Pulmonary artery endothelial cell (primary cell): ENCODE measurements at regions not wholly inside any gene's neighbourhood (a gene's known extent, or its start where the extent isn't known, plus 50 kb on each side); places are given as distances from the start of the nearest gene placed in this dataset.
A peak's percentile ranks its signal among the peaks of the same experiment; 100 is the strongest.

Experiments used
- DNase-seq: peaks from one replicate; pipeline ENCODE4 v3.0.0-alpha.2; 2011; ENCODE audit warnings: low read depth, low spot score

DNA sequence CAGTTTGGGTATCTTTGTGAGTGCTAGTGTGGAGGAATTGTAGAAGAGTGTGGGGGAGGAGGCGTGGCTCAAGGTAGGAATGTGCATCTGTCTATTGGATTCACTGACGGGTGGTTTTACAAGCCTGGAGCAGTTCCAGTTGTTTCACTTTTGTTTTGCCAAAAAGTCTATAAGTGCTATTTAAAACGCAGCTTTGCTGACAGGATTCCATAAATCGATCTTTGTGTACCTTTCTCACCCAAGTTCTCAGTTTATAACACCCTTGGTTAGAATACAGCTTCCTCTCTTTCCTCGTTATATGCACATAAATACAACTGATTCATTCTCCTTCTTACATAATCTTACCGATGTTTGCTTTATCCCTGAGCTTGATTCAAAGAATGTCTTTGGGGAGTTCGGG, 123.2 kb upstream of the UBE2E2 start:
- DNase-seq = no peak

DNA sequence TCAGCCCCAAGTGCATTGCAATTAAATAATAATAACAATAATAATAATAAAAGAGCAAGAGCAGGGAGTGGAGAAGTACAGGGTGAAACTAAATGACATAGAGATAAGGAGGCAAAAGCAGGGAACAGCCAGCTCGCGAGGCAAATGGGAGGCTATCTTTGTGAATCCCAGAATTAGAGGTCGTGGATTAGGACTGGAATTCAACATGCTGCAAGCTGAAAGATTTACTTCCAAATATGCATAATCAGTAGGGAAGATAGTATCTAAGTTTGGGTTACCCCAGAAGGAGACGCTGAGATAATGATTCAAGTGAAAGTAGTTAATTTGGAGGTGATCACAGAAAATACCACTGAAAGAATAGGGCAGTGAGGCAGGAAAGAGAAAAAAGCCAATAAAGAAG, 119.4 kb upstream of the UBE2E2 start:
- DNase-seq = no peak

DNA sequence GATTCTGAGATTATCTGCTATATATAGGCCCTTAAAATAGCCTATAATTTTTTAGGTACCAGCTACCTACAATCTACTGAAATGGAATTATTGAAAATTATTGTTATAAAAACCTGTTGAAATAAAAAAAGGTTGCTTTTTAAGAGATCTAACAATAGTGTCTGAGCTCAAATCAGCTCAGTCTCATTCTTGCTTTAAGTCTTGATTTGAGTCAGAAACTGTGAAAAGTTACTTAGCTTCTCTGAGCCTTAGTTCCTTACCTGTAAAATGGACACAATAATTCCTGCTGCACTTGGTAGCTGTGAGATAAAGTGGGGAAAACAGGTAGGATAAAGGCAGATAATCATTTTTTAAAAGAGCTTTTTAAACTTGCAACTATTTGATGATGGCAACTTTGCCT, 118.8 kb upstream of the UBE2E2 start:
- DNase-seq = no peak

DNA sequence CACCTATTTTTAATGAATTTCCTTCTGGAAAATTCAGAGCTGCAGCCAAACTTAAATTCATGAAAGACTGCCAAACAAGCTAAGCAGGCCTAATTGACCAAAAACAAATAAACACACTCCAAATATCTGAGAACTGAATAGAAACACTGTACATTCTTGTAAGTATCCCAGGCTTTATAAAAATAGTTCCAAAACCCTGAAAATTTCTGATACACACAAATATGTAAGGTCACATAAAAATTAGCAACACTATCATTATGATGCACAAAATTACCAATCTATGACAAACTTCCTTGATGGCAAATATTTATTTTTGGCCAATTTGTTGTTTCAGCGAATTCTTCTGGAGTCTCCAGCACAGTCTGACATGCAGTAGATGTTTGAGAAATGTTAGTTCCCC, 117.9 kb upstream of the UBE2E2 start:
- DNase-seq = no peak

DNA sequence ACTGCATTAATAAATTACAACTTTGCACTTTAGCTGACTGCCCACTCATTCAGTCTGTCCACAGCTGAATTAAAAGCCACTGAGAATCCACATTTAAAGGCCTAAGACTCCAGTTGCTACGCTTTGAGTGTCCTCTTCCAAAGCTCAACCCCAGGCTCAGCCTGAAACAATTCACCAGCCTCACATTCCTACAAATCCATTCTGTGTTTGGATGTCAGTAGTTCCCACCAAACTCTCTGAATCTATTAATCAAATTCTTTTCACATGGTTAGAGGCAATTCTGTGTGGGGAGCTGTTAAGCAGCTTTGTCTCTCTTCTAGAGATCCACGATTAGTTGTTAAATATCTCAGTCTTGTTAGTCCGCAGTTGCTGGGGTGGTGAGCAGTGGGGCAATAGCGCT, 116.8 kb upstream of the UBE2E2 start:
- DNase-seq = no peak

DNA sequence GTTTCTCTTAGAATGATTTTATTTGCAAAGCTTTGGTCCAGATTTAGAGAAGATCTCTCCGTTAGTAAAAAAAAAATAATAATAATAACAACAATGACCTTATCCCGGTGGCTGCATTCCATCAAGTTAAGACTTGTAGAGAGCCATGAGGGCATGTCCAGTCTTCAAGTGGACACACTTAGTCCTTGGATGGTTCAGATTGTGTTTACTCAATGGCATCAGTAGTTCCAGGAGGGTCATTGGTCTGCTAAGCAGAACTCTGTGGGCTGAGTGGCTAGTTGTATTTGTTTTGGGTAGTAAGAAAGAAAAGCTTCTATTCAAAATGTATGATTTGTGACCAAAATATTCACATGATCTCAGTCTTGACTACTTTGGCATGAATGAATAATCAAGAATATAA, 116.3 kb upstream of the UBE2E2 start:
- DNase-seq = no peak

DNA sequence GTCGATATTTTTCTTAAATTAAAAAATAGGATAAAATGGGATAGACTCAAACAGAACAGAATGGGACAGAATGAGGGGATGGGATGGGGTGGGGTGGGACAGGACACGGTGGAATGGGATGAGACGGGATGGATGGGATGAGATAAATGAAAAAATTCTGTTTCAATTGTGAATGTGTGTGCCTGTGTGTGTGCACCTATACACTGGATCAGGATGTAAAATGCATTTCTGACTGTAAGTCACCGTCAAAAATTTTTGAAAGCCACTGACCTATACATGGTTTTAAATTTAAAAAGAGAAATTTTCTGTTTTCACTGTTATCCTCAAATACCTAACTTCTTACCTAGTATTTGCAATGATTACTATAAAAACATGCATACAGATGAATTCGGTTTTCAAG, 108.7 kb upstream of the UBE2E2 start:
- DNase-seq = no peak

DNA sequence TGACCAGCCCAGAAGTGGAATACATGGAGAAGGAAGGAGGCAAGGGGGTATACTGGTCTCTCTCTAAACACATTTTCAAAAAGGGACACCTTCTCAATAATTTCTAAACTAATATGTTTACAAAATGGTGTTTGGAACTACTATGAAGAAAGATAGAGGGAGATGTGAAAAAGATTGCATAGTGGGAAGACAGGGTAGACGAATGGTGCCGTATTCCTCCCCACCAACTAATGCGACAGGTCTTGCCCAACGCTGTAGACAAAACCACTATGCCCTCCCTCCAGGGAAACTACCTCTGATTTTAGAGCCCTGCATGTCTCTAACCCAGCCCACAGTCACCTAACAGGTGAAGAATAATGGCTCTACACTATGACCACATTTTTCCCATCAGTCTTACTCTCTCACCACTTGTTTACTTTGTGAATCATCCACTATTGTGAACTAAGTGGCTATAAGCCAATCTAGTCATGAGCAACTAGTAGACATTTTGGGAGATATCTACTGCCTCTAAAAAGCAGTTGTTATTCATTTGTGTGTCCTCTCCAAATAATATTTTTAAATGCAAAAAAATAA, 108.2 kb upstream of the UBE2E2 start:
- DNase-seq = peak; percentile 48

DNA sequence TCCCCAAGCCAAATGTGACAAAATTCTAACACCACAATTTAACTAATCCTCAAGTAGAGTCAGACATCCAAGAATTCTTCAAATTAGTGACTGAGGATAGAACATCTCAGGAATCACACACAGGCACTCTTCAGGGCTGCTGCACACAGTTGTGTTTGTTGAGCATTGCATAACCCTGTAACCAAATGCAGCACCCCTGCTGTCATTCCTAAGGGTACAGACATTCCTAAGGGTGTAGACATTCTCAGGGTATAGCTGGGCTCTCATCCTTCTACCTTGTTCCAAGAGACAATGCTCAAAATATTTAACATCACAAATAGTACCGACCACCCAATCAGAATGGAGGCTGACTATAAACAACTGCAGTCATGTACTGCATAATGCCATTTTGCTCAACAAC, 107.1 kb upstream of the UBE2E2 start:
- DNase-seq = no peak

DNA sequence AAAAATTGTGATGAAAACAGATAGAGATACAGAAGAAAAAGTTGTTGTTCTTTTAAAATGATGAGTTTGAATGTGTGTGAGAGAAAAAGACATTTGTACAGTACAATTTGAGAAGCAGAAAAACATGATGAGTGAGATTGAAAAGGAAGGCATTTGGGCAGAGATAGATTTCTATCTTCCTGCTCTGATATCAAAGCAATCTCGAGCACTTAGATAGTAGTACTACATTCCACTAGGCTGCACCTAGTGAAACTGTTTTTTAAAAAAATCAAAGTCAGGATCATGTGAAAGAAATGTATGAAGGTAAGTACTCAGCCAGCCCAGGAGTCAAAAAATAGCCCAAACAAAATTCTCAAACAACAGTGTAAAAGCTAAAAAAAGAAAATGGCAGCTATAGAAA, 104.1 kb upstream of the UBE2E2 start:
- DNase-seq = no peak

DNA sequence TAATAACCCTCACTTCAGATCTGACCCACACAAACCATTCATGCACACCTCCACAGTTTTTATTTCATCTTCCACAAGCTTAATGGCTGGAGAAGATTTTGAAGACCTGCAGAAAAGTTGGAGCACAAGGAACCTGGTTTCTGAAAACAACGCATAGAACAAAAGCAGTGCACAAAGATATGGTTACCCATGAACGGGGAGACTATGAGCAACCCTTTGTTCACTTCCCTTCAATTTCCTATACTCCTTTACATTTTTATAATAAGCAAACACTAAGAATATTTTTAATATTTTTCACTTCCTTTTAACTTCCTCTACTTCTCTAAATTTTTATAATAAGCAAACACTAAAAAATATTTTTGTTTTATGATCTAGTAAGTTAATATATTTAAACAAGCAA, 103.5 kb upstream of the UBE2E2 start:
- peak; percentile 8 for DNase-seq

DNA sequence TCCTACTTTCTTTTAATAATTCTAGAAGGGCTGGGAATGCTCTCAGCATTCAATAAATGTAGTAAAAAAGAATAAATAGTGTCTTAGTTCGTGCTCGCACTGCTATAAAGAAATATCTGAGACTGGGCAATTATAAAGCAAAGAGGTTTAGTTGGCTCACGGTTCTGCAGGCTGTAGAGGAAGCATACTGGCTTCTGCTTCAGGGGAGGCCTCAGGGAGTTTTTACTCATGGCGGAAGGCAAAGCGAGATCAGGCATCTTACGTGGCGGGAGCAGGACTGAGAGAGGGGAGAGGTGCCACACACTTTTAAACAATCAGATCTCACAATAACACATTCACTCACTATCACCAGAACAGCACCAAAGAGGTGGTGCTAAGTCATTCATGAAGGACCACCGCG, 103.0 kb upstream of the UBE2E2 start:
- DNase-seq = no peak

DNA sequence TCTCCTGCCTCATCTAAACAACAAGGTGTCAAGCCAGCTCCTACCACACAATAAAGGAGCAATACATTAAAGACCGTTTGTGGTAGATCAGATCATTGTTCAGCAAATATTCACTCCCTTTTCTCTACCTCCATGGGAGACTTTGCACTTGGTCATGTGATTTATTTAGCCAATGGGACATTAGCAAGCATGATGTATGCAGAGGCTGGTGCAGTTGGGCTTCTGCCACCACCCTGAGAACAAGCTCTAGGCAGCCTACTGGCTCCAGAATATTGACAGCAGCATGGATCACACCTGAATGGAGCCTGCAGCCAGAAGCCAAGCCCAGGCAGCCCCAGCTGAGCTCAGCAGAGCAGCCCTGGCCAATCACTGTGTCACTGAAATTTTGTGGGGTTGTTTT, 99.4 kb upstream of the UBE2E2 start:
- no peak for DNase-seq

DNA sequence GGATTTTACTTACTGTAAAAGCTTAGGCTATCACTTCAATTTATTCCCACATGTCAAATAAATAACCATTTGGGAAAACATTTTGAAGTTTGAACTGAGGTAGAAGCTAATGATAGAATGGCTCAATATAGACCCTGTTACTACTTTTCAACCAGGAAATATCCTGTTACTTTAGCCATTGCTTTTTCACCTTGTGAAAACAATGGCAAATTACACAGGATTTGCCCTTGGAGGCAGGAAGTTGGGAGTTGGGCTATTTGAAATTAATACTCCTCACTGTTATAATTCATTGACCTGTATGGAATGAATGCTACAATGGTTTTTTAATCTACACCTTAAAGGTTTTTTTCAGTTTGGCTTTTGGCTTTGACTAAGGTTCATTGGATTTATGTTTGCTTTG, 98.1 kb upstream of the UBE2E2 start:
- DNase-seq = no peak

DNA sequence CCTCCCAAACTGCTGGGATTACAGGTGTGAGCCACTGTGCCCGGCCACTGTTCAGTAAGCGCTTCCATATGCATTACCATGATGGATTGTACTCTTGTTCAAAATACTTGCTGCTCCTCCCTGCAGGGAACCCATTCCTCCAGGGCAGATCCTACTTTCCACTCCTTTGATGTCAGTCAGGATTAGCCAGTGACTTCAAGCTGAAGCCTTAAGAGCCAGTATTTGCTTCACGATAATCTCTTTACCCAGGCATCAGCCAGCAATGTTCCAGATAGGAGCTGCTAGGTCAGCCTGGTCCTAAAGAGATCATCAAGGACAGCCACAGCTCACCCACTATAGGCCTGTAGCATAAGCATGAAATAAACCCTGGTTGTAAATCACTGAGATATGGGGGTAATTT, 96.5 kb upstream of the UBE2E2 start:
- DNase-seq = no peak

DNA sequence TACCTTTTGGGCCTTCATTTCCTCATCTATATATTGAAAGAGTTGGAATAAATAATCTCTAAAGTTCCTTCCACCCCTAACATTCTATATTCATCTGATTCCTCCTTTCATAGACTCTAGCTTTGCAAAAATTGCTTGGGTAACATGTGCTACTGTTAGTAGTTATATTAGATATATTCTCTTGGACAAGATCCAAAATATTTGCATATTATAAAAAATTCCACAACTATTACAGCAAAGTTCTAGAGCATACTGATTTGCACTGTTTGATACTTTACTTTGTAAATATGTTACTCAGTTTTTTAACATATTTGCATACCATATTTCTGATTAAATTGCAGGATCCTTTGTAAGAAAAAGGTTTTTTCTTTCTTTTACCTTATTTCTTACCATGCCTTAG, 95.9 kb upstream of the UBE2E2 start:
- DNase-seq = no peak

DNA sequence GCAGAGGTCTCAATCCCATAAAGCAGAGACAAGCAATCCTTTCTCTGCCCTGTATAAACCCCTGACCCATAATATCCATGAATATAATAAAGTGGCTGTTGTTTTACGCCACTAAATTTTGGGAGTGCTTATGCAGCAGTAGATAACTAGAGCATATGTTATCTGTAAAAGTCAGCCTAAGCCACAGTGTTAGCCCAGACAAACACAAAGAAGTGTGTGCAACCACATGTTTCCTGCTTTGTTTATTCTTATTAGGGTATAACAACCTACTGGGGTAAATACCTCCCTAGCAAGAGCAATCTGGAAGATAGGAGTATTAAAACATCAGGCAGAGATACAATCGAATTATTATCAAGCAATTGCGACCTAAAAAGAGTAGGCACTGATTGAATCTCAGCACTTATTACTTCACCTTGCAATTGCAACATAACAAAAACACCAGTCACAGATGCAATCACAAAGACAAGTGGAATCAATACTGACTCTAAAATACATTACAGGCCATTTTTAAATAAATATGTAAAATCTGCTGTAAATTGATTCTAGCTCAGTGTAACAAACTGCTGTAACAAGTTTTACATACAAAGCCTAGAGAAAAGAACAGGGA, 94.6 kb upstream of the UBE2E2 start:
- DNase-seq = no peak

DNA sequence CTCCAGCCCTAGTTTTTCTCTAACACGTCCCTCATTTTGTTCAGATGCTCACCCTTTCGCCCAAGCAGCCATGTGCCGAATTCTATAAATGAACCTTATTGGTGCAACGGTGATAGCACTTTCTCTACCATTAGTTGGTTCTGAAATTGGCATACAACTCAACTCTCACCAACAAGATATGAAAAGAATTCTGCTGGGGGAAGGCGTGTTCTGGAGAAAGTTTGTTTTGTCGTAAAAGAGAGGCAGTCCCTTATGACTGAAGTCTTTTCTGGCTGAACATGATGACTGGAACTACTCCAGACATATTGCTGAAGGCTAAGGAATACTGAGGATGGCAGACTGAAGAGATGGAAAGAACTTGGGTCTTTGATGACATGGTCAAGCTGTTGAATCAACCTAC, 91.8 kb upstream of the UBE2E2 start:
- DNase-seq = no peak

DNA sequence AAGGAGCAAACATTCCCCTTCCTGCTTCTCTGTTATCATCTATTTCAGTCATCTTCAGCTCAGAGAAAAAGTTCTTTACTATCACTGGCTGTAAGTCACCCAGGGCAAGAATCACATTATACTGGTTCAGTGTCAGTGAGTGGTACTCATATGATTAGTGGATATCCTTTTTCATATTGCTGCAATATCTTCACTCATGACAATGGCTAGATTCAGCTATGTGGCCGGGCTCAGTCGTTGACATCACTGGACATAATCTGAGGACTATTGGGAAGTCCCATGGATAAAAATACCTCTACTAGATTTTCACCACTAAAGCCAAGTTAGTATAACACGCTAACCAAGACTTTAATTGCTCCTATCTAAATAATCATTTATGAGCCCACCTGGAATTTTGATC, 91.3 kb upstream of the UBE2E2 start:
- no peak for DNase-seq

DNA sequence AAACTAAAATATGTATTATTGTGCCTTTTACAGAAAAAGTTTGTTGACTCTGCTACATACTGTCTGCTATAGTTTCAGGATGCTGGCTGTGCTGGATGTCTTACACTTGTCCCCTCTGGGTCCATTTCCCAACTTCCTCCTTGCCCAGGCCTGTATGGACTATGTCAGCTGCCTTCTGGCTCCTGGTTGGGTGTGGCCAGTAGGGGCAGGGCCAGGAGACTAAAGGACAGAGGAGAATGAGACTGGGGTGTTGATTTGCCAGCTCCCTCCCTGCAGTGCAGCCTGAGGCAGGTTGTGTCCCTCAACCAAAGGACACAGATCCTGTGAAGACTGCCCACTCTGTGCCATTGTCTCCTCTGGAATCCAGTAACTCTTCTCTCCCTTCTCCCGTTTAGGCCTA, 90.6 kb upstream of the UBE2E2 start:
- DNase-seq = no peak

DNA sequence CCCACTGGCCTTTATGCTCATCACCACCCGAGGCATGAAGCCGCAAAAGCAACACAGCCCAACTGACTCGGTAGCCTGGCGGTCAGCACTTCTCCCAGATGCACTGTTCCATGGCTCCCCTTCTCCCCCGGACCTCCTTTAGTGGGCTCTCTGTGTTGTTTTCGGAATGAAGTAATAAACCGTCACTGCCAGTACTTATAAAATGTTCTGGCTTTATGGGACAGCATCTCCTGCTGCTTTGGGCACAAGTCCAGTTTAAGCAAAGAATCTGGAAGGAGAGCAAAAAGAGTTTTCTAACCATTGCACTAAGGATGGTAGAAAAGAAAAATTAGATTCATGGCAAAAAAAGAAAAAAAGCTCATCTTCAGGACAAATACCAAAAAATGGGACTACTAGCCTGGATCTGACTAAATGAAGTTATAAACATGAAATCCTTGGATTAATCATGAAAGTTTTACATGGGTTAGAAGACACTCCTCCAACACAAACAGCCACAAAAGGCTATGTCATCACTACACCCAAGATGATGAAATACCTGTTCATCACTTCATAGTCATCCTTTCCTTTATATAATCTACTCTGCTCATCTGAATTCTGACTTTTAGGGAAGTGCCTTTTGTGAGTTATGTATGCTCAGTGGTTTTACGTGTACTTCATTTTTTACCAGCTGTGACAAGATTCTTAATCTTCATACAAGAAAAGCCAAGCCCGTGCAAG, 89.5 kb upstream of the UBE2E2 start:
- no peak for DNase-seq

DNA sequence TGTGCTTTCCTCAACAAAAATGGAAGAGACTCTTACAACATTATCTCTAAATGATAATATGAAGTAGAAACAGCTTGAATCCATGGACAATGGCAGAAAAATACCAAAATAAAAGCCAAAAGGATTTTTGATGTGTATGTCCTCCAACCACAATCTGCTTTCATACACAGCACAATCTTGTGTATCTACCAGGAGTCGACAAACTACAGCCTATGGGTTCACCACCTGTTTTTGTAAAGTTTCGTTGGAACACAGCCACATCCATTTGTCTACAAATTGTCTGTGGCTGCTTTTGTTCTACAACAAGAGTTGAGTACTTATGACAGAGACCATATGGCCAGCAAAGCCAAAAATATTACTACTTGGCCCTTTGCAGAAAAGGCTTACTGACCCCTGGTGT, 88.7 kb upstream of the UBE2E2 start:
- no peak for DNase-seq

DNA sequence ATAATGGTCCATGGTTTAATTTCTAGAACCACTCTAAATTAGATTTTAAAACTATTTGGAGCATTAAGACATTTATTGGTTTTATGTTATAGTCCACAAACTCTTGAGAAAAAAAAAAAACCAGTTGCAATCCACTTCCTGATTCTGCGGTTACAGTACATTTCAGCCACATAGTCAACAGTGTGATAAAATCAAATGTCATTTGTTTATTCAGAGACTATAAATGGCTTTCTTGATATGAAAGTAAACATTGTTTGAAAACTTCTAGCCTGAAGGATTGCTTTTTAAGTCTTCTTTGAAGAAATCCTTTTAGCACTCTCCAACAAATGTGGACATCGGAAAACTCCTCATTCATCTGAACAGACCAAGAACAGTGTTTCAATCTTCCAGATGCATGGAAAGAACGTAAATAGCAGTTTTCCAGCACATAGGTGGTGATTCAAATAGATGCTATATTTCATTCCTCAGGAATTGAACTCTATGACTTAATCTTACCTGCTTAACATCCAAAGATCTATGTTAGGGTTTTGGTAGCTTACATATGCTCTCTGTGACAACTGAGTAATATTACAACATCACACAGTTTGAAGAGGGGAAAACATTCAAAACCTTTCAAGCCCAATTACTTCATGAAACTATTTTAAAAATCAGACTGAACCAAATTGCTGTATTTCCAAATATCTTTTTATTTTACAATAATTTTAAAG, 87.8 kb upstream of the UBE2E2 start:
- no peak for DNase-seq
